ENCODE measurements at regions not wholly inside any gene's neighbourhood (a gene's known extent, or its start where the extent isn't known, plus 50 kb on each side); places are given as distances from the start of the nearest gene placed in this dataset.

- no peak for DNase-seq
These were observed 160.2 kb upstream of the CCDC68 start for GRCh38 chr18:55119434-55119833.

- no peak for DNase-seq
These were observed 159.8 kb upstream of the CCDC68 start for GRCh38 chr18:55119016-55119415.

- no peak for DNase-seq
These were observed 157.6 kb upstream of the CCDC68 start for GRCh38 chr18:55116863-55117262.

- DNase-seq, result no peak
These were observed 156.3 kb upstream of the CCDC68 start for GRCh38 chr18:55115606-55116005.

GRCh38 chr18:55114876-55115275 is 155.6 kb upstream of the CCDC68 start:
- no peak for DNase-seq

GRCh38 chr18:55113800-55114199 is 154.5 kb upstream of the CCDC68 start:
- DNase-seq, result no peak

GRCh38 chr18:55111271-55111670 is 152.0 kb upstream of the CCDC68 start:
- DNase-seq, result no peak

GRCh38 chr18:55110436-55110835 is 151.2 kb upstream of the CCDC68 start:
- DNase-seq, result no peak

GRCh38 chr18:55109818-55110414 is 150.7 kb upstream of the CCDC68 start:
- no peak for DNase-seq

GRCh38 chr18:55106906-55107305 is 147.6 kb upstream of the CCDC68 start:
- no peak for DNase-seq

- DNase-seq, result no peak
These were observed 147.2 kb upstream of the CCDC68 start for GRCh38 chr18:55106466-55106865.

- DNase-seq, result no peak
These were observed 146.6 kb upstream of the CCDC68 start for GRCh38 chr18:55105873-55106272.

- no peak for DNase-seq
These were observed 143.7 kb upstream of the CCDC68 start for GRCh38 chr18:55102958-55103456.

GRCh38 chr18:55102501-55102900 is 143.2 kb upstream of the CCDC68 start:
- no peak for DNase-seq

- no peak for DNase-seq
These were observed 142.2 kb upstream of the CCDC68 start for GRCh38 chr18:55101458-55101824.

- DNase-seq, result peak; percentile 25
These were observed 141.7 kb upstream of the CCDC68 start for GRCh38 chr18:55100817-55101457.

- DNase-seq, result peak; percentile 72
These were observed 138.4 kb upstream of the CCDC68 start for GRCh38 chr18:55097456-55098170.

GRCh38 chr18:55096263-55096951 is 137.1 kb upstream of the CCDC68 start:
- no peak for DNase-seq

GRCh38 chr18:55095584-55095983 is 136.3 kb upstream of the CCDC68 start:
- DNase-seq, result no peak

- DNase-seq, result no peak
These were observed 134.5 kb upstream of the CCDC68 start for GRCh38 chr18:55093808-55094207.

- no peak for DNase-seq
These were observed 134.0 kb upstream of the CCDC68 start for GRCh38 chr18:55093295-55093694.

- DNase-seq, result no peak
These were observed 132.9 kb upstream of the CCDC68 start for GRCh38 chr18:55092166-55092565.

GRCh38 chr18:55090564-55091188 is 131.4 kb upstream of the CCDC68 start:
- no peak for DNase-seq

Measured in NCI-H1105 (cell line).